OCI-LY3 (cell line): ENCODE measurements at regions not wholly inside any gene's neighbourhood (a gene's known extent, or its start where the extent isn't known, plus 50 kb on each side); places are given as distances from the start of the nearest gene placed in this dataset.

Experiments
- H2AFZ ChIP-seq: fragments of 200-600, 300-600 bp; shearing (Covaris generic); 2 replicates; pipeline ENCODE4 v1.6.0; 2014; ENCODE audit warnings: antibody characterized with exemption, low read depth, low read length
- H3K27ac ChIP-seq: fragments of 200-600, 300-600 bp; sonication (generic); 2 replicates; pipeline ENCODE4 v1.5.1; 2014; ENCODE audit warnings: mild to moderate bottlenecking, low read length, moderate library complexity, mixed read lengths
- H3K27me3 ChIP-seq: fragments of 200-600, 300-600 bp; sonication (generic); 2 replicates; pipeline ENCODE4 v1.6.1; 2014; ENCODE audit warnings: low read depth, low read length, mixed read lengths
- H3K36me3 ChIP-seq: fragments of 200-600, 300-600 bp; sonication (generic); replicated peaks from 2 replicates; pipeline ENCODE3; 2014; ENCODE audit warnings: low read depth, low read length, mixed read lengths
- H3K4me1 ChIP-seq: fragments of 300-600, 200-600 bp; sonication (generic); 2 replicates; pipeline ENCODE4 v1.6.1; 2014; ENCODE audit warnings: low read length, mixed read lengths
- H3K4me2 ChIP-seq: fragments of 200-600, 300-600 bp; sonication (generic); 2 replicates; pipeline ENCODE4 v1.6.1; 2014; ENCODE audit warnings: low read length, mixed read lengths
- H3K4me3 ChIP-seq: fragments of 300-600, 200-600 bp; sonication (generic); 2 replicates; pipeline ENCODE4 v1.5.1; 2014; ENCODE audit warnings: antibody characterized with exemption, mild to moderate bottlenecking, low read length, moderate library complexity
- H3K79me2 ChIP-seq: fragments of 300-600, 200-600 bp; shearing (Covaris generic); 2 replicates; pipeline ENCODE4 v1.6.1; 2014; ENCODE audit warnings: mild to moderate bottlenecking, low read length, mixed read lengths
- H3K9ac ChIP-seq: fragments of 300-600, 200-600 bp; shearing (Covaris generic); 2 replicates; pipeline ENCODE4 v1.6.0; 2014; ENCODE audit warnings: mild to moderate bottlenecking, low read length, moderate library complexity
- H3K9me3 ChIP-seq: fragments of 200-600, 300-600 bp; shearing (Covaris generic); 2 replicates; pipeline ENCODE4 v1.6.1; 2014; ENCODE audit warnings: low read length, mixed read lengths; ENCODE audit not compliant: insufficient read depth
- H4K20me1 ChIP-seq: fragments of 200-600, 300-600 bp; sonication (generic); 2 replicates; pipeline ENCODE4 v1.6.1; 2016; ENCODE audit warnings: low read length, mixed read lengths; ENCODE audit not compliant: insufficient read depth
- CTCF ChIP-seq: fragments of 200-600, 300-600 bp; sonication (generic); IDR thresholded peaks from 2 replicates; pipeline ENCODE4 v1.5.1; 2014; ENCODE audit warnings: antibody characterized with exemption, low read length, low read depth
- EZH2phosphoT487 ChIP-seq: fragments of 200-600 bp; shearing (Covaris generic); IDR thresholded peaks from 2 replicates; pipeline ENCODE4 v1.6.1; 2018; ENCODE audit warnings: antibody characterized with exemption, mixed run types, low read depth

DNA sequence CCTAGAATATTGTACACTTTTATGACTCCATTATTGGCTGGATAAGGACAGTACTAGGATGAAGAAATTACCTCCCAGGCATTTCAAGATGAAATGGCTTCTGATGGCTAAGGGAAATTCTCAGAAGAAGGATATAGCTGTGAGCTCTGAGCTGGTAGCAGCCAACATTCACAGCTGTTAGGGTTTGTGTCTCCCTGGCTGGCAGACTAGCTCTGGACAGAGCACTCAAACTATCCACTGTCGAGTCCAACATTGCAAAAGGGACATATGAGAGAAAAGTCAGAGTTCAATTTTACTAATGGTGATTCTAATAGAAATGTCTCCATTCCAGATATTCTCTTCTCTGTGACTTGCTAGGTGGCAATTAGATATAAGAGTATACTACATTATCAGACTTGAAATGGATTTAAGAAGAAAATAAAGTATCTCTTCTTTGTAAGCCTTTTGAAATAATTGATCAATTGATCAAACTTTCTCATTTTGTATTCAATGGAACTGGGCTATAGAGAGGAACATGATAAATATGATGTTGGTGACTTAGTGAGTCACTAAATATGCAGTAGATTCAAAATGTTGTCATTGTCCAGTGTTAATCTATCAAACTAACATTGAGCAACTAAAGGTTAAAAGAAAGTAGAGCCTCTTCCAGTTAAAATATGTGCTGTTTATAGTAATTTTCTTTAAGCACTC lies 1920.3 kb downstream of the SUCLG1 start:
- peaks cover 16% of the 10 kb centered on the region for H3K4me1 ChIP-seq
- H3K27me3 ChIP-seq: no peaks in the 10 kb centered on the region
- H3K9me3 ChIP-seq: no peaks in the 10 kb centered on the region
- H4K20me1 ChIP-seq: no peaks in the 10 kb centered on the region
- 0 out of 2 replicates have a peak overlapping the region, but pooled peaks have one; percentile 7 for H3K27ac ChIP-seq
- TF ChIP-seq CTCF (no peak), EZH2phosphoT487 (no peak)
- no peaks in the 10 kb centered on the region for H3K79me2 ChIP-seq
- no peak overlapping the region for H3K9ac ChIP-seq
- peak overlapping the region; percentile 35 for H3K4me2 ChIP-seq
- no peaks in the 10 kb centered on the region for H3K36me3 ChIP-seq
- no peak overlapping the region for H2AFZ ChIP-seq
- no peak overlapping the region for H3K4me3 ChIP-seq

DNA sequence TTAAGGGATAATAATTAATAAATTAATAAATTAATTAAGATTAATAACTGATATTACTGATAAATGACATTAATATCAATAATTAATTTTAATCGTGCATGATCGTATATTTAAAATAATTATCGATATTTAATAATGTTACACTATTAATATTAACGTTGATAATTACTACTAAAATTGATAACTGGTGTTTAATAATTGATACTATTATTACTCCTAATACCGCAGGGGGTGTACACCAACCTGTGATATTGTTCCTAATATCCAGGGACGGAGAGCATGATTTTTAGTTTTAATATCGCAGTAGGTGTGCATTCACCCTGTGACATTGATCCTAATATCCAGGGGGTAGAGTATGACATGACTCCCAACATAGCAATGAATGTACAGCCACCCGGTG lies 1930.8 kb downstream of the SUCLG1 start:
- Histone ChIP-seq H3K27me3 (no peaks in the 10 kb centered on the region), H3K9me3 (no peaks in the 10 kb centered on the region), H3K27ac (no peak overlapping the region), H3K4me3 (no peak overlapping the region), H3K9ac (no peak overlapping the region), H4K20me1 (no peaks in the 10 kb centered on the region), H3K36me3 (no peaks in the 10 kb centered on the region), H3K4me1 (no peaks in the 10 kb centered on the region), H2AFZ (no peak overlapping the region), H3K79me2 (no peaks in the 10 kb centered on the region), H3K4me2 (no peak overlapping the region)
- no peak for TF ChIP-seq CTCF
- no peak for TF ChIP-seq EZH2phosphoT487

GRCh38 chr2:82527124-82527523 lies 1932.0 kb downstream of the SUCLG1 start:
- Histone ChIP-seq H2AFZ (no peak overlapping the region), H3K9ac (no peak overlapping the region), H4K20me1 (no peaks in the 10 kb centered on the region), H3K79me2 (no peaks in the 10 kb centered on the region), H3K9me3 (no peaks in the 10 kb centered on the region), H3K36me3 (no peaks in the 10 kb centered on the region), H3K4me3 (no peak overlapping the region), H3K27me3 (no peaks in the 10 kb centered on the region), H3K4me1 (no peaks in the 10 kb centered on the region), H3K27ac (no peak overlapping the region), H3K4me2 (no peak overlapping the region)
- TF ChIP-seq CTCF (no peak), EZH2phosphoT487 (no peak)

DNA sequence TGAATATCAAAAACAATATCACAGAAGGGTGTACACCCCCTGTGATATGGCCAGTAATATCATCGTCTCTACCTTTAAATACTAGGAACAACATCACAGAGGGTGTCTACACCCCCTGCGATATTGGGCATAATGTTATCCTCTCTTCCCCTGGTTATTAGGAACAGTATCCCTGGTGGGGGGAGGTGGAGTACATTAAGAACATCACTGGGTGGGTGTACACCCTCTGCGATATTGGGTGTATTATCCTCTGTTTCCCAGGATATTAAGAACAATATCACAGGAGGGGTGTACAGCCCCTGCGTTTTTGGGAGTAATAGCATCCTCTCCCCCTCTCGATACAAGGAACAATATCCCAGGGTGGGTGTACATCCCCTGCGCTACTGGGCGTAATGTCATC lies 1932.8 kb downstream of the SUCLG1 start:
- no peak for TF ChIP-seq CTCF
- no peaks in the 10 kb centered on the region for H3K79me2 ChIP-seq
- H3K27me3 ChIP-seq: no peaks in the 10 kb centered on the region
- H4K20me1 ChIP-seq: no peaks in the 10 kb centered on the region
- H3K36me3 ChIP-seq: no peaks in the 10 kb centered on the region
- H3K9ac ChIP-seq: no peak overlapping the region
- no peaks in the 10 kb centered on the region for H3K9me3 ChIP-seq
- no peak overlapping the region for H3K27ac ChIP-seq
- H2AFZ ChIP-seq: no peak overlapping the region
- no peaks in the 10 kb centered on the region for H3K4me1 ChIP-seq
- H3K4me3 ChIP-seq: no peak overlapping the region
- no peak overlapping the region for H3K4me2 ChIP-seq
